Activated T-cell treated with anti-CD3 and anti-CD28 coated beads, Interleukin-2, amount 50 U/mL, for 72 hours (primary cell): ENCODE measurements at regions not wholly inside any gene's neighbourhood (a gene's known extent, or its start where the extent isn't known, plus 50 kb on each side); places are given as distances from the start of the nearest gene placed in this dataset.

ENCODE experiments used
- ATAC-seq, 2 donors: fragments of 150-1000 bp; cut with Tn5 transposase; replicated peaks in 1 of 2; 2 replicates each; pipeline ENCODE4 v1.10.0; 2021; ENCODE audit warnings: moderate library complexity in 2 of 2, mild to moderate bottlenecking in 1 of 2
- DNase-seq, 2 donors: peaks; one replicate each; pipeline ENCODE4 v3.0.0; 2021 to 2022; ENCODE audit warnings: mixed read lengths in 1 of 2
- H3K27ac Mint-ChIP-seq: one replicate; pipeline ENCODE4 v1.8.0; 2022; ENCODE audit warnings: mild to moderate bottlenecking, moderate library complexity, mixed read lengths
- H3K27me3 Mint-ChIP-seq: one replicate; pipeline ENCODE4 v1.8.0; 2022; ENCODE audit warnings: low read depth, mixed read lengths
- H3K36me3 Mint-ChIP-seq, 2 donors: one replicate each; pipeline ENCODE4 v1.8.0; 2022; ENCODE audit warnings: mixed read lengths in 2 of 2, mild to moderate bottlenecking in 1 of 2; ENCODE audit not compliant: insufficient read depth in 2 of 2
- H3K4me1 Mint-ChIP-seq: one replicate; pipeline ENCODE4 v1.8.0; 2022; ENCODE audit warnings: low read depth, mixed read lengths
- H3K4me3 Mint-ChIP-seq, 2 donors: one replicate each; pipeline ENCODE4 v1.8.0; 2022; ENCODE audit warnings: mild to moderate bottlenecking in 2 of 2, mixed read lengths in 2 of 2, moderate library complexity in 2 of 2
- H3K9me3 Mint-ChIP-seq, 2 donors: one replicate each; pipeline ENCODE4 v1.8.0; 2022; ENCODE audit warnings: mixed read lengths in 2 of 2

- Mint-ChIP-seq H3K36me3 (no peaks in the 10 kb centered on the region), H3K4me3 (no peak overlapping the region), H3K9me3 (peaks cover 5 to 7% of the 10 kb centered on the region in 2 donors), H3K27me3 (no peaks in the 10 kb centered on the region), H3K4me1 (no peaks in the 10 kb centered on the region), H3K27ac (no peak overlapping the region)
- DNase-seq (no peak), ATAC-seq (no peak)
These were observed 597.6 kb upstream of the IGFBP3 start for GRCh38 chr7:46518713-46519112.

DNA sequence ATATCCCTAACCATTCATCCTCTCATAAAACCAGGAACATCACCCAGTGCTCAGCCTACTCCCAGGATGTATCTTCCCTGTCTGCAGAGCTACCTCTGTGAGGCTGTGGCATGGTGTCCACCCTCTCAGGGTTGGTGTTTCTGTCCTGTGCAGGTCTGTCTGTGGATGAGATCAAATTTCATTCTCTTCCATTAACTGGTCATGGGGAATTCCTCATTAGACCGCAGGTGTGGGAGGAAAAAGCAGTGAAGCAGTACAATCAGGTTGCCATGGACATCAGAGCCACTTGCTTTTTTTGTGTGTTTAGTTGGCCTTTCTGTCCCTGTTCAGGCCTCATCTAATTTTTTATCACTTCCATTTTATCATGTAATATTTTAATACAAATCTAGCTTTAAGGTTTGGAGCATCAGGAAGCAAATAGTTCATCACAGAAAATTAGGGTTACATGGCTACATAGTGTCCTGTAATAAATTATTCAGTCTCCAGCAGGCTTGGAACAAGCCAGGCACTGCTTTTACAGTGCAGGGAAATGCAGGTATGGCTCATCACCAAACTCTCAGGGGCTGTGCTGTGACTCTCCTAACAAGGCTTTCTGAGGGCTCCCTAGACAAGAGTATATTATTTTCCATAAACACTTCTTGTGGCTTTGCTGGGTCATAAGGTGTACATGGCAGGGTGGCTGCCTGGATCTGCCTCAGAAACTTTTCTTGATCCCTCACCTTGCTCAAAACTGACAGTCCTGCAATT lies 594.9 kb upstream of the IGFBP3 start:
- DNase-seq (no peak), ATAC-seq (no peak)
- no peaks in the 10 kb centered on the region for H3K4me1 Mint-ChIP-seq
- H3K27ac Mint-ChIP-seq, result no peak overlapping the region
- no peak overlapping the region for H3K4me3 Mint-ChIP-seq
- no peaks in the 10 kb centered on the region for H3K27me3 Mint-ChIP-seq
- peaks cover 6 to 8% of the 10 kb centered on the region in 2 donors for H3K9me3 Mint-ChIP-seq
- no peaks in the 10 kb centered on the region for H3K36me3 Mint-ChIP-seq

DNA sequence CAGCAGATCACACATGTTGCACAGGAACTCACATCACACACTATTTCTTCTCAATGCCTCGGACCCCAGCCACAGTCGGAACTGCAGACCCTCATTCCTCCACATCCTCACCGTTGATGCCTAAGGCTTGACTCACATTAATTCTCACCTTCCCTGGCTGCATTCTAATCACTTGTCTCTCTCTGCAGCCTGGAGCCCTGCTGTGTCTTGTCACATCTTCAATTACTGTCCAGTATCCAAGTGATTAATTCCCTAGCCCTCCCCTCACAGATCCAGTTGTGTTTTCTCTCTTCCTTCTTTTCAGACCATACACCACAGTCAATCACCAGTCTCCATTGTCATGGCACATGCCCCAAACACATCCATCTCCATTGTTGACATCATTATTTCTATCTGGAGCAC lies 592.4 kb upstream of the IGFBP3 start:
- Mint-ChIP-seq H3K27me3 (no peaks in the 10 kb centered on the region), H3K27ac (no peak overlapping the region), H3K9me3 (peaks cover 6 to 9% of the 10 kb centered on the region in 2 donors), H3K36me3 (no peaks in the 10 kb centered on the region), H3K4me1 (no peaks in the 10 kb centered on the region), H3K4me3 (no peak overlapping the region)
- no peak for ATAC-seq
- no peak for DNase-seq

GRCh38 chr7:46512891-46513413 lies 591.9 kb upstream of the IGFBP3 start:
- Mint-ChIP-seq H3K4me1 (no peaks in the 10 kb centered on the region), H3K36me3 (no peaks in the 10 kb centered on the region), H3K27me3 (no peaks in the 10 kb centered on the region), H3K9me3 (peaks cover 6 to 9% of the 10 kb centered on the region in 2 donors), H3K27ac (no peak overlapping the region), H3K4me3 (no peak overlapping the region)
- DNase-seq, result no peak
- no peak for ATAC-seq

DNA sequence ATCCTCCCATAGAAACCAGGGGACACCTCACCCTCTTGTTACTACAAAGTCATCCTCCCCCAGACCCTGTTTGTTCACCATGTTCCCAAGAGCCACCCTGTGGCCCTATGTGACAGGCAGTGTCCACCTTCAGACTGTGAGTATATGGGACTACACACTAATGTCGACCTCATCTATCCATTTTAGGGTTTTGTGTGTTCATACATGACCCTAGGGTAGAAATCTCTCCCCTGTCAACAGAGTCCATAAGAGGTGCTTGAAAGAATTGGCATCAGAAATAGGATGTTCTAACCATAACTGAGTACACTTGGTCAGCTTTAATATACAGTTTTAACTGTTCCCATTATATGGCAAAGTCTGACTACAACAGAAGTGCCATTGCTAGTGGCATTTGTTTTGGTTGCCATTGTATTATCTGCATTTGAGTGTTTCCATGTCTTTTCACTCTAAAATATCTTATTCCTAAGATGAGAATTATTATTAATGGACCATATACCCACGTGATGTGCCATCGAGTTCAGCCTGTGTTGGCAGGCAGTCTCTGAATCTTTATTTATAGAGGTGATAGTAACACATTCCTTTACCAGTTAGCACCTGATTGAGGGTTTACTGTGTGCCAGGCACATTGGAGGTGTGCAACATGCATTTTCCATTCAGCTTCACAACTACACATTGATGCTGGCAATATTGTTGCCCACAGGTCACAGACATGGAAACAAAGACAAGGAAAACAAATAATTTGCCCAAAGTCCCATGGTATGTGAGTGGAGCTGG lies 590.6 kb upstream of the IGFBP3 start:
- Mint-ChIP-seq H3K27me3 (no peaks in the 10 kb centered on the region), H3K4me3 (no peak overlapping the region), H3K27ac (no peak overlapping the region), H3K36me3 (no peaks in the 10 kb centered on the region), H3K9me3 (peaks cover 8 to 11% of the 10 kb centered on the region in 2 donors), H3K4me1 (no peaks in the 10 kb centered on the region)
- DNase-seq (no peak), ATAC-seq (no peak)

DNA sequence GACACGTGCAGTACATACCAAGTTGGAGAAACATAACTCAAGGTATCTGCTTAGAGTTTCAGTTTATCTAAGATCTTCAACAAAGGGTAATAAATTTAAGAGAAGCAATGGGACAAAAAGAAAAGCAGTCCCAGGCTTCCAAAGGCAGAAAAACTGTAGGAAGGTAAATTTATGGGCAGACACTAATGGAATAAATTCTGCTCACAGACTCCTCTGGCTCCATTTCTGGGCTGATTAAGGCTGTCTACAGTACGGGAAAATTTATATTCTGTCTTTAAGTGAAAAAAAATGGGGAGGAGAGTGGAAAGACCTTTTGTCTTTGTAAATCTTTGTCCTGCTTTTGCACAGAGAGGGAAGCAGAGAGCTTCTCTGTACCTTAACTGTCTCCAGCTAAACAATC lies 587.5 kb upstream of the IGFBP3 start:
- no peak overlapping the region for H3K27ac Mint-ChIP-seq
- H3K36me3 Mint-ChIP-seq, result peaks cover 0 to 1% of the 10 kb centered on the region in 2 donors
- DNase-seq (no peak), ATAC-seq (no peak)
- no peaks in the 10 kb centered on the region for H3K4me1 Mint-ChIP-seq
- no peaks in the 10 kb centered on the region for H3K27me3 Mint-ChIP-seq
- H3K4me3 Mint-ChIP-seq, result no peak overlapping the region
- H3K9me3 Mint-ChIP-seq, result peaks cover 10 to 12% of the 10 kb centered on the region in 2 donors

DNA sequence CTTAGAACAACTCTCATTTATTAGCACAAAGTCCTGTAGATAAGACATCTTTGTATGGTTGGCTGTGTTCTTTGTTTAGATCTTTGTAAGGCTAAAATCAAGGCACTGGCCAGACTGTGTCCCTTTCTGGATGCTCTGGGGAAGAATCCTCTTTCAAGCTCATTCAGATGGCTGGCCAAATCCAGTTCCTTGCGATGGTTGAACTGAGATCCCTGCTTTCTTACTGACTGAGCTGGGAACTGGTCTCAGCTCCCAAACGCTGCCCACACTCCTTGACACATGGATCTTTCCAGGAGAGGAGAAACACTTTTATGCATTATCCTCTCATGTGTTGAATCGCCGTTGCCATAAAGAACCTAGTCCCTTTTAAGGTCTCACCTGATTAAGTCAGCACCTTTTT lies 586.5 kb upstream of the IGFBP3 start:
- no peak overlapping the region for H3K4me3 Mint-ChIP-seq
- peaks cover 6 to 9% of the 10 kb centered on the region in 2 donors for H3K9me3 Mint-ChIP-seq
- no peak for ATAC-seq
- no peaks in the 10 kb centered on the region for H3K4me1 Mint-ChIP-seq
- peaks cover 0 to 1% of the 10 kb centered on the region in 2 donors for H3K36me3 Mint-ChIP-seq
- no peak overlapping the region for H3K27ac Mint-ChIP-seq
- H3K27me3 Mint-ChIP-seq, result no peaks in the 10 kb centered on the region
- no peak for DNase-seq

DNA sequence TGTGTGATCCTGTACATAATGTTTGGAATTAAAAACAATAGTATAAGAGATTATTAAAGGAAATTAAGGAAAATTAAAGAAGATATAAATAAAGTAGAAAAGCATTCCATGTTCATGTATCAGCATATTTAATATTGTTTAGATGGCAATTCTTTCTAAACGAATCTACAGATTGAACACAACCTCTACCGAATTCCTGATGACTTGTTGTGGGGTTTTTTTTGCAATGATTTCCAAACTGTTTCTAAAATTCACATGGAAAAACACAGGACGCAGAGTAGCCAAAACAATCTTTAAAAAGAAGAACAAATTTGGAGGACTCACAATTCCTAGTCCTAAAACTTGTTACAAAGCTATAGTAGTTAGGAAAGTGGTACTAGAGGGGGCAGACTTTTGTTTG lies 573.4 kb upstream of the IGFBP3 start:
- ATAC-seq, result no peak
- Mint-ChIP-seq H3K4me1 (no peaks in the 10 kb centered on the region), H3K9me3 (peaks cover 13 to 25% of the 10 kb centered on the region in 2 donors)

DNA sequence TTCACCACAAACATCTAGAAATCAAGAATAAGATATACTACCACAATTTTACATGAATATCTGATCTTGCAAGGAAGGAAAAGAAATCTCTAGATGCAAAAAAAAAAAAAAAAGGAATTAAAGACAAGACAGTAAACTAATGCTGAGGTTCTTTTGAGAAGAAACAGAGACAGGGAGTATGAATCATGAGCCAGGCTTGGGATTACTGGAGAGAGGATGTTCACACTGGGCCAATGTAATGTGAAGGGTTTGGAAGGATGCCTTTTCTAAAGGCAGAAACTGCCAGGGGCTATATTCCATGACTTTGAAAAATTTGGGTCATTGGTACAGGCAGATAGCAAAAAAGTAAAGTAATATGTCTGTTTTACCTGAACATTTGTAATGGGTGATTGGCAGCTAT lies 573.0 kb upstream of the IGFBP3 start:
- H3K4me1 Mint-ChIP-seq, result no peaks in the 10 kb centered on the region
- no peak overlapping the region for H3K4me3 Mint-ChIP-seq
- H3K27me3 Mint-ChIP-seq, result no peaks in the 10 kb centered on the region
- DNase-seq, result no peak
- H3K27ac Mint-ChIP-seq, result no peak overlapping the region
- peaks cover 13 to 24% of the 10 kb centered on the region in 2 donors for H3K9me3 Mint-ChIP-seq
- H3K36me3 Mint-ChIP-seq, result peaks cover 2 to 5% of the 10 kb centered on the region in 2 donors
- ATAC-seq, result no peak

More for the DNA sequence above, 573.4 kb upstream of the IGFBP3 start:
- Mint-ChIP-seq H3K4me3 (no peak overlapping the region), H3K27me3 (no peaks in the 10 kb centered on the region), H3K27ac (no peak overlapping the region), H3K36me3 (peaks cover 2 to 5% of the 10 kb centered on the region in 2 donors)
- no peak for DNase-seq

GRCh38 chr7:46493196-46493595 lies 572.1 kb upstream of the IGFBP3 start:
- no peak for ATAC-seq
- Mint-ChIP-seq H3K27ac (no peak overlapping the region), H3K4me3 (no peak overlapping the region), H3K36me3 (peaks cover 0 to 5% of the 10 kb centered on the region in 2 donors), H3K4me1 (no peaks in the 10 kb centered on the region), H3K27me3 (no peaks in the 10 kb centered on the region), H3K9me3 (peaks cover 7 to 19% of the 10 kb centered on the region in 2 donors)
- DNase-seq, result no peak

GRCh38 chr7:46492466-46492865 lies 571.4 kb upstream of the IGFBP3 start:
- peaks cover 0 to 5% of the 10 kb centered on the region in 2 donors for H3K36me3 Mint-ChIP-seq

GRCh38 chr7:46490406-46490805 lies 569.3 kb upstream of the IGFBP3 start:
- H3K27ac Mint-ChIP-seq, result no peak overlapping the region
- ATAC-seq (no peak), DNase-seq (no peak)
- no peak overlapping the region for H3K4me3 Mint-ChIP-seq
- H3K4me1 Mint-ChIP-seq, result no peaks in the 10 kb centered on the region
- H3K27me3 Mint-ChIP-seq, result no peaks in the 10 kb centered on the region
- H3K36me3 Mint-ChIP-seq, result peaks cover 0 to 3% of the 10 kb centered on the region in 2 donors
- H3K9me3 Mint-ChIP-seq, result peaks cover 3 to 12% of the 10 kb centered on the region in 2 donors

More at GRCh38 chr7:46492466-46492865, 571.4 kb upstream of the IGFBP3 start:
- Mint-ChIP-seq H3K9me3 (peaks cover 6 to 17% of the 10 kb centered on the region in 2 donors), H3K4me3 (no peak overlapping the region), H3K4me1 (no peaks in the 10 kb centered on the region), H3K27ac (no peak overlapping the region), H3K27me3 (no peaks in the 10 kb centered on the region)
- ATAC-seq, result no peak
- no peak for DNase-seq

- H3K9me3 Mint-ChIP-seq, result peaks cover 3 to 9% of the 10 kb centered on the region in 2 donors
- H3K27ac Mint-ChIP-seq, result no peak overlapping the region
- H3K36me3 Mint-ChIP-seq, result peaks cover 0 to 3% of the 10 kb centered on the region in 2 donors
- H3K4me3 Mint-ChIP-seq, result no peak overlapping the region
- H3K4me1 Mint-ChIP-seq, result no peaks in the 10 kb centered on the region
- DNase-seq, result no peak
- no peak for ATAC-seq
- no peaks in the 10 kb centered on the region for H3K27me3 Mint-ChIP-seq
These were observed 568.0 kb upstream of the IGFBP3 start for GRCh38 chr7:46489106-46489505.
